CD14-positive monocyte (primary cell): ENCODE measurements at regions not wholly inside any gene's neighbourhood (a gene's known extent, or its start where the extent isn't known, plus 50 kb on each side); places are given as distances from the start of the nearest gene placed in this dataset.

Experiments
- DNase-seq, 3 donors: peaks; one replicate each; pipeline ENCODE4 v3.0.0-alpha.2; 2011 to 2022
- H2AFZ ChIP-seq: 2 replicates; pipeline ENCODE4 v1.6.0; 2012; ENCODE audit warnings: mild to moderate bottlenecking, low read depth, low read length, inconsistent platforms; ENCODE audit not compliant: insufficient read depth, poor library complexity, severe bottlenecking
- H3K27ac ChIP-seq, 2 donors: 1 replicate in 1 of 2; 2 replicates in 1 of 2; pipeline ENCODE4 v1.5.1; 2012 to 2013; ENCODE audit warnings: low read length in 2 of 2, control low read depth in 1 of 2, inconsistent platforms in 1 of 2, low read depth in 1 of 2, mild to moderate bottlenecking in 1 of 2
- H3K27me3 ChIP-seq, 2 donors: one replicate each; pipeline versions ENCODE4 v1.6.0 to v1.6.1; 2011 to 2013; ENCODE audit warnings: low read length in 2 of 2; ENCODE audit not compliant: control insufficient read depth in 2 of 2, insufficient read depth in 2 of 2
- H3K36me3 ChIP-seq, 2 donors: replicated peaks in 1 of 2; 1 replicate in 1 of 2; 2 replicates in 1 of 2; pipeline versions ENCODE4 v1.5.1 to v1.6.1; 2012 to 2013; ENCODE audit warnings: low read length in 2 of 2, control low read depth in 1 of 2, inconsistent platforms in 1 of 2, mild to moderate bottlenecking in 1 of 2; ENCODE audit not compliant: insufficient read depth in 2 of 2, control insufficient read depth in 1 of 2
- H3K4me1 ChIP-seq, 2 donors: 1 replicate in 1 of 2; 2 replicates in 1 of 2; pipeline versions ENCODE4 v1.5.1 to v1.6.1; 2012 to 2013; ENCODE audit warnings: low read length in 2 of 2, control low read depth in 1 of 2, inconsistent platforms in 1 of 2, mild to moderate bottlenecking in 1 of 2, moderate library complexity in 1 of 2; ENCODE audit not compliant: insufficient read depth in 2 of 2, control insufficient read depth in 1 of 2
- H3K4me2 ChIP-seq: replicated peaks from 2 replicates; pipeline ENCODE3; 2012; ENCODE audit warnings: low read length, moderate library complexity, mild to moderate bottlenecking; ENCODE audit not compliant: poor library complexity, severe bottlenecking; ENCODE audit errors: extremely low read depth
- H3K4me3 ChIP-seq, 3 experiments: fragments of 200-600 bp in 1 of 3; sonication (generic) in 1 of 3; replicated peaks in 1 of 3; 1 replicate in 2 of 3; 2 replicates in 1 of 3; pipeline ENCODE4 v1.5.1; 2011 to 2013; ENCODE audit warnings: low read length in 3 of 3, mild to moderate bottlenecking in 3 of 3, control low read depth in 2 of 3, low read depth in 2 of 3, inconsistent platforms in 1 of 3, moderate library complexity in 1 of 3
- H3K79me2 ChIP-seq: 2 replicates; pipeline ENCODE4 v1.6.0; 2012; ENCODE audit warnings: mild to moderate bottlenecking, control low read depth, inconsistent platforms, low read length, moderate library complexity; ENCODE audit not compliant: insufficient read depth
- H3K9ac ChIP-seq: 2 replicates; pipeline ENCODE4 v1.6.0; 2017; ENCODE audit warnings: low read length, mild to moderate bottlenecking; ENCODE audit not compliant: insufficient read depth, poor library complexity, severe bottlenecking
- H3K9me3 ChIP-seq, 2 donors: replicated peaks in 1 of 2; 1 replicate in 1 of 2; 2 replicates in 1 of 2; pipeline versions ENCODE4 v1.5.1 to v1.6.1; 2012 to 2013; ENCODE audit warnings: low read length in 2 of 2, control low read depth in 1 of 2; ENCODE audit not compliant: control insufficient read depth in 1 of 2, insufficient read depth in 1 of 2
- H4K20me1 ChIP-seq: 2 replicates; pipeline ENCODE4 v1.6.0; 2012; ENCODE audit warnings: mild to moderate bottlenecking, low read length, control low read depth, moderate library complexity; ENCODE audit not compliant: insufficient read depth
- H3K27ac Mint-ChIP-seq, 7 donors: one replicate each; pipeline ENCODE4 v1.8.0; 2020; ENCODE audit warnings: mild to moderate bottlenecking in 7 of 7, mixed read lengths in 7 of 7, moderate library complexity in 6 of 7, inconsistent platforms in 2 of 7
- H3K27me3 Mint-ChIP-seq, 3 donors: one replicate each; pipeline ENCODE4 v1.8.0; 2021 to 2022; ENCODE audit warnings: low read depth in 3 of 3, mild to moderate bottlenecking in 3 of 3, mixed read lengths in 3 of 3, moderate library complexity in 3 of 3, inconsistent platforms in 1 of 3
- H3K36me3 Mint-ChIP-seq, 2 donors: one replicate each; pipeline ENCODE4 v1.8.0; 2020; ENCODE audit warnings: mixed read lengths in 2 of 2, inconsistent platforms in 1 of 2, mild to moderate bottlenecking in 1 of 2
- H3K4me1 Mint-ChIP-seq: one replicate; pipeline ENCODE4 v1.8.0; 2020; ENCODE audit warnings: mild to moderate bottlenecking, mixed read lengths
- H3K4me3 Mint-ChIP-seq, 2 donors: one replicate each; pipeline ENCODE4 v1.8.0; 2020; ENCODE audit warnings: mild to moderate bottlenecking in 2 of 2, mixed read lengths in 2 of 2, moderate library complexity in 1 of 2
- H3K9me3 Mint-ChIP-seq, 7 donors: one replicate each; pipeline ENCODE4 v1.8.0; 2020 to 2022; ENCODE audit warnings: mixed read lengths in 7 of 7, mild to moderate bottlenecking in 6 of 7, moderate library complexity in 6 of 7, inconsistent platforms in 2 of 7
- CTCF ChIP-seq: fragments of 200-600 bp; IDR thresholded peaks from one replicate; pipeline ENCODE4 v1.8.0; 2022; ENCODE audit warnings: antibody characterized with exemption, mild to moderate bottlenecking
- WGBS: methylation state at CpG from one replicate; pipeline ENCODE4 v1.1.5; 2013; ENCODE audit warnings: missing lambda C conversion rate; ENCODE audit not compliant: insufficient coverage; 5-methylcytosine and 5-hydroxymethylcytosine counted together
- intact Hi-C, 2 donors: fragments of 100-400 bp; cut with micrococcal nuclease; formaldehyde crosslinking; loops; one replicate each; pipeline versions ENCODE4 v1.15.0 to v1.15.1; 2023

GRCh38 chr2:224190936-224191270 is 151.8 kb upstream of the SERPINE2 start:
- WGBS, result 100% methylated on average over 1 of the region's 2 CpGs
- H3K27ac ChIP-seq, result no peak overlapping the region
- Mint-ChIP-seq H3K4me3 (no peak overlapping the region), H3K36me3 (no peaks in the 10 kb centered on the region), H3K4me1 (no peaks in the 10 kb centered on the region), H3K27me3 (peaks cover 0 to 2% (median 0%) of the 10 kb centered on the region in 3 donors), H3K9me3 (peaks cover 0 to 8% (median 6%) of the 10 kb centered on the region in 7 donors), H3K27ac (no peak overlapping the region)
- no peak overlapping the region for H3K4me3 ChIP-seq
- peaks cover 0 to 7% of the 10 kb centered on the region in 2 donors for H3K9me3 ChIP-seq
- TF ChIP-seq CTCF, result no peak
- no peaks in the 10 kb centered on the region for H3K79me2 ChIP-seq
- no peak overlapping the region for H3K9ac ChIP-seq
- H3K4me2 ChIP-seq, result no peak overlapping the region
- no peaks in the 10 kb centered on the region for H3K36me3 ChIP-seq
- no peak overlapping the region for H2AFZ ChIP-seq
- intact Hi-C loops, result no loop called here
- no peaks in the 10 kb centered on the region for H3K27me3 ChIP-seq
- no peaks in the 10 kb centered on the region for H4K20me1 ChIP-seq
- no peaks in the 10 kb centered on the region for H3K4me1 ChIP-seq
- no peak for DNase-seq

- H3K36me3 ChIP-seq, result no peaks in the 10 kb centered on the region
- Mint-ChIP-seq H3K27ac (no peak overlapping the region), H3K27me3 (peaks cover 0 to 2% (median 0%) of the 10 kb centered on the region in 3 donors), H3K4me1 (no peaks in the 10 kb centered on the region), H3K4me3 (no peak overlapping the region), H3K36me3 (no peaks in the 10 kb centered on the region), H3K9me3 (peaks cover 0 to 8% (median 3%) of the 10 kb centered on the region in 7 donors)
- no peaks in the 10 kb centered on the region for H3K4me1 ChIP-seq
- intact Hi-C loops, result no loop called here
- H3K4me3 ChIP-seq, result no peak overlapping the region
- peaks cover 0 to 7% of the 10 kb centered on the region in 2 donors for H3K9me3 ChIP-seq
- no peaks in the 10 kb centered on the region for H3K27me3 ChIP-seq
- H3K9ac ChIP-seq, result no peak overlapping the region
- H2AFZ ChIP-seq, result no peak overlapping the region
- H3K27ac ChIP-seq, result no peak overlapping the region
- no peak overlapping the region for H3K4me2 ChIP-seq
- no peaks in the 10 kb centered on the region for H4K20me1 ChIP-seq
- WGBS, result 80% methylated on average over 1 of the region's 2 CpGs
- TF ChIP-seq CTCF, result no peak
- no peaks in the 10 kb centered on the region for H3K79me2 ChIP-seq
- no peak for DNase-seq
These were observed 151.3 kb upstream of the SERPINE2 start for GRCh38 chr2:224190234-224190935.
